Spleen (tissue), 7 donors: ENCODE measurements at regions not wholly inside any gene's neighbourhood (a gene's known extent, or its start where the extent isn't known, plus 50 kb on each side); places are given as distances from the start of the nearest gene placed in this dataset.

ENCODE experiments used
- POLR2A ChIP-seq, 3 donors: fragments of 450-650 bp; IDR thresholded peaks; one replicate each; pipeline ENCODE4 v1.5.1; 2017; ENCODE audit warnings: antibody characterized with exemption in 3 of 3, mild to moderate bottlenecking in 1 of 3
- POLR2AphosphoS5 ChIP-seq, 3 donors: sonication (generic); formaldehyde crosslinking; IDR thresholded peaks; one replicate each; pipeline ENCODE4 v1.5.1; 2017; ENCODE audit warnings: antibody characterized with exemption in 3 of 3
- TF ChIP-seq, protein P1 (sequence below), 11 experiments: fragments of 200-600 bp in 7 of 11; fragments of 450-650 bp in 4 of 11; sonication (generic) in 4 of 11; IDR thresholded peaks in 8 of 11; conservative IDR thresholded peaks in 3 of 11; 1 replicate in 7 of 11; 2 replicates in 4 of 11; pipeline versions ENCODE4 v1.4.0 to v1.8.0; 2016 to 2021; ENCODE audit warnings: antibody characterized with exemption in 11 of 11, inconsistent platforms in 4 of 11, mild to moderate bottlenecking in 1 of 11
- donor health status: DM: no; HTN: no; CAD: no; lungs with moderate emphysema.
- donor health status: DM: no; HTN: no; CAD: no.
- donor health status: DM: no; HTN: no; CAD: no.

DNA sequence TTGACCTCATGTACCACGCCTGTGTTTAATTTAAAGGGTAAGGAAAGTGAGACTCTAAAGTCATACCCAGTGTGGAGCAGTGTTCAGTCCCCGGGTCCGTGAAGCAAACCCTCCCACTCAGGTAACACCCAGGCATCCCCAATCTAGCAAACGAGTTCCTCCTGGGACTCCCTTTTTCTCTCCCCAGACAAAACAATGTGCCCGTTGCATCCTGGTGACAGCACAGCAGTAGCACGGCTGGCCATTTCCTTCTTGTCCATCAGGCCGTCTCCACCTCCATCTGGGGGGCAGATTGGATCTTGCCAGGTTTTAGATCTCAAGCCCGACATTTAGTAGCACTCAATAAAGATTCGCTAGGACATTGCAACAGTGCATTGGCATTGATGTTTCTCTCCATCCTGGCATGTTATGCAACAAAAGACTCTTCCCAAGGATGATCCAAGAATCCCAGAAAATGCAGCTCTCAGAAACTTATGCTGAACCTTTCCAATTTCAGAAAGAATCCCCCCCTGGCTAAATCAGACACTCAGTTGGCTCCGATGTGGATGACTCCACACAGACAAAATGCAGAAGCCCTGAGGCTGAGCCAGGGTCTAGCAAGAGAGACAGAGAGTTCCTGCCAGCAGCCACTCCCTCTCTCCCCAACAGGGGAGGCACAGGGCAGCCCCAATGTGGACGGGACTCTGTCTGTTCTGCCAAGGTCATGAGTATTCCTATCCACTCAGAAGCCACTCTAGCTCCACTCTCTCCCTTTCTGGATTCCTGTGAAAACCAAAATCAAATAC is 274.5 kb upstream of the MGMT start:
- TF ChIP-seq, protein P1, sequence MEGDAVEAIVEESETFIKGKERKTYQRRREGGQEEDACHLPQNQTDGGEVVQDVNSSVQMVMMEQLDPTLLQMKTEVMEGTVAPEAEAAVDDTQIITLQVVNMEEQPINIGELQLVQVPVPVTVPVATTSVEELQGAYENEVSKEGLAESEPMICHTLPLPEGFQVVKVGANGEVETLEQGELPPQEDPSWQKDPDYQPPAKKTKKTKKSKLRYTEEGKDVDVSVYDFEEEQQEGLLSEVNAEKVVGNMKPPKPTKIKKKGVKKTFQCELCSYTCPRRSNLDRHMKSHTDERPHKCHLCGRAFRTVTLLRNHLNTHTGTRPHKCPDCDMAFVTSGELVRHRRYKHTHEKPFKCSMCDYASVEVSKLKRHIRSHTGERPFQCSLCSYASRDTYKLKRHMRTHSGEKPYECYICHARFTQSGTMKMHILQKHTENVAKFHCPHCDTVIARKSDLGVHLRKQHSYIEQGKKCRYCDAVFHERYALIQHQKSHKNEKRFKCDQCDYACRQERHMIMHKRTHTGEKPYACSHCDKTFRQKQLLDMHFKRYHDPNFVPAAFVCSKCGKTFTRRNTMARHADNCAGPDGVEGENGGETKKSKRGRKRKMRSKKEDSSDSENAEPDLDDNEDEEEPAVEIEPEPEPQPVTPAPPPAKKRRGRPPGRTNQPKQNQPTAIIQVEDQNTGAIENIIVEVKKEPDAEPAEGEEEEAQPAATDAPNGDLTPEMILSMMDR (IDR thresholded peaks at IDR 0.05 in 8 of 11, conservative IDR thresholded peaks at IDR 0.05 in 3 of 11), result no peak
- TF ChIP-seq POLR2A (IDR thresholded peaks at IDR 0.05) (no peak), POLR2AphosphoS5 (IDR thresholded peaks at IDR 0.05) (no peak)
